GM23248 (cell line): ENCODE measurements at regions not wholly inside any gene's neighbourhood (a gene's known extent, or its start where the extent isn't known, plus 50 kb on each side); places are given as distances from the start of the nearest gene placed in this dataset.

Experiments used
- EZH2 ChIP-seq: fragments of 200-600 bp; sonication (generic); IDR thresholded peaks from 2 replicates; pipeline ENCODE4 v1.6.1; 2018; ENCODE audit warnings: antibody characterized with exemption, mild to moderate bottlenecking; ENCODE audit not compliant: insufficient read depth, poor library complexity, severe bottlenecking
- EZH2phosphoT487 ChIP-seq: fragments of 200-600 bp; sonication (generic); IDR thresholded peaks from 2 replicates; pipeline ENCODE4 v1.6.1; 2018; ENCODE audit warnings: antibody characterized with exemption, moderate library complexity, mild to moderate bottlenecking, low read depth; ENCODE audit not compliant: insufficient read depth

- TF ChIP-seq EZH2phosphoT487 (no peak), EZH2 (no peak)
Observed at GRCh38 chr3:34077417-34078195, 279.2 kb downstream of the PDCD6IP start.
